HuH-7.5 (cell line): ENCODE measurements at regions not wholly inside any gene's neighbourhood (a gene's known extent, or its start where the extent isn't known, plus 50 kb on each side); places are given as distances from the start of the nearest gene placed in this dataset.

Experiments
- DNase-seq: peaks from one replicate; pipeline ENCODE4 v3.0.0; 2011; ENCODE audit warnings: low spot score

DNA sequence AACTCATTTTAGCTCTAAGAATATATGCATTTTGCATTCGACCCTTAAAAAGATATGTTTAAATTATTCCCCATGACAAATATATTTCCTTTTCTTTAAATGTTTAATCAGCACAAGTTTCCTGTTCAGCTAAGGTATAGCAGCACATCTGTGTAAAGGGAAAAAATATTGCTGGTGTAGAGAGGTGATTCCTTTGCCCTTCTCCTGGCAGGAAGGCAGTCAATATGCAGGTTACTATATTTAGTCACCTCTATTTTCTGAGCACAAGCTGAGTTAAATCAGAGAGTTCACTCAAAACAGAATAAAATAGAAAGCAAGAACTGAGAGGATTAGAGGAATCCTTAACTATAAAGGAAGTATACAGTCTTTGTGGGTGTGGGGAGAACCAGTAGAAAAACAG lies 274.4 kb upstream of the PCSK5 start:
- DNase-seq: no peak

DNA sequence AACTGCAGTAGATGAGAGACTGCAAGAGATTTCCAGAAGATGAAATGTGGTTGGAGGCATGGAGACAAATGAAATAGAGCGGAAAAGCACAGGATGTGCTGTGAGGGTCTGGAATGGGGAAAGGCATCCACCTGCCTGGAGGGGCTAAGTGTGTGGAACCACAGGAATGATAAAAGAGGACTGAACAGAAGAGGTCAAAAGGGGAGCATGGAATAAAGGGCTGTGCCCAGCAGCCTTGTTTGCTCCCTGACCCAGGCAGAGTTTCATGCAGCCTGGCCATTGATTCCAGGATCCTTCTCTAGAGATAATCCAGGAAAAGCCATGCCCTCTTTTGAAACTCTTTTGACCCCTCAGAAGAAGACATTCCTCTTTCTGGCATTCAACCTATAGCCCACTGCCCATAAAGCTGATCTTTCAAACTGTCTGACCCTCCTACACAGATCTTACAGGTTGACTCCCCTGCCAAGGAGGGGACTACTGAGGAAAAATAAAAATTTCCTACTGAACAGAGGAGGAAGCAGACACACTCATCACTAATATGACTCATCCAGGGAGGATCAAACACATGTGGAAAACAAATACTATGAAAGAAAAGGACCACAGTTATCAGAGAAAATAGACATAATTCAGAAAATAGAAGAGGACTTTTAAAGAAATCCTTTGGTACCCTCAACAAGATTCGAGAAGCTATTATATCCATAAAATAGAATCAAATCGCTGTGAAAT lies 273.5 kb upstream of the PCSK5 start:
- DNase-seq: no peak

DNA sequence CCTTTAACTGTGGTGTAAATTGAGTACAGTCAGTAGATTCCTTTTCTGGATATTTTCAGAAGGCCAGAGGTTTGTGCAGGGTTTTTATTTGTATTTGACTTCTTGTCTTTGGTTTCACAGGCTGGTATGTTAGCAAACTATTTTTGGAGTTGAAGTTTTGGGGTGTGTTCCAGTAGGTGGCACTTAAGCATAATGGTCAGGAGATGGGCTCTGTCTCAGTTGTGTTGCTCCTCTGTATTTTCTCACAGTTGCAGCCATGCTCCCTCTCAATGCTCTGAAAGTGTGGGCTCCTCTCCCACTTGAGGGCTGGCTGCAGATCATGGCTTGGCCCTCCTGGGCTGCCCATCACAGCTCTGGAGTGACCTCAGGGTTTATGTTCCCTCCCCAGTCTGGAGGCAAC lies 267.0 kb upstream of the PCSK5 start:
- no peak for DNase-seq

DNA sequence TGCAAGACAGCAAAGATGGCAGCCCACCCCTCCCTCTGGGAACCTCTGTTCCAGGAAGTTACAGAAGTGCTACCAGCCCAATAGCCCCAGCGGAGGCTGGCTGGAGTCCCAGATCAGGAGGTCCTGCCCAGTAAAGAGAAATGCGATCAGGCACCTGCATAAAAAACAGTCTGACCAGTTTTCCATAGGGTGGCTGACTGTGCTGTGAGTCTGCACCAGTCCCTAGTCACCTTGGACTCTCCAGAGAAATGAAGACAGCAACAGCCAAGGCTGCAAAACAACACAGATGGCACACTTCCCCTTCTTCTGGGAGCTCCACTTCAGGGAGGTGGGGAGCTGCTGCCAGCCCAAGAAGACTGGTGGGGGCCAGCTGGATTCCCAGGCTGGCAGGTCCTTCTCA lies 265.5 kb upstream of the PCSK5 start:
- DNase-seq: no peak

DNA sequence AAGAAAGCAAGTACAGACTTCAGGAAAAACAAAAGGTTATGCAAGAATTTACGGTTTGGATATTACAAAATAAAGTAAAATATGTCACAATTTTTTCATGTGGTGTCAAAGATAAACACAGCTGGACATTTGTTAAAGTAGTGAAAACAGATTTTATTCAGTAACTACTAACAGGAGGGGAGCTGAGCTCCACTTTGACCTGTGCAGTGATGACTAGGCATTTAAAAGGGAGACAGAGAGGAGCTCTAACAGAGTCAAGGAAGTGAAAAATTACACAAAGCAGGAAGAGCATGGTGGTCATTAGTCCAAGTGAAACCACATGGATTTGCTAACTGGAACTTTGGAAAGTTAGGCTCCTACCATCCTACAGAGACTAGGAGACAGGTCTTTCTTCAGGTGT lies 263.6 kb upstream of the PCSK5 start:
- no peak for DNase-seq

DNA sequence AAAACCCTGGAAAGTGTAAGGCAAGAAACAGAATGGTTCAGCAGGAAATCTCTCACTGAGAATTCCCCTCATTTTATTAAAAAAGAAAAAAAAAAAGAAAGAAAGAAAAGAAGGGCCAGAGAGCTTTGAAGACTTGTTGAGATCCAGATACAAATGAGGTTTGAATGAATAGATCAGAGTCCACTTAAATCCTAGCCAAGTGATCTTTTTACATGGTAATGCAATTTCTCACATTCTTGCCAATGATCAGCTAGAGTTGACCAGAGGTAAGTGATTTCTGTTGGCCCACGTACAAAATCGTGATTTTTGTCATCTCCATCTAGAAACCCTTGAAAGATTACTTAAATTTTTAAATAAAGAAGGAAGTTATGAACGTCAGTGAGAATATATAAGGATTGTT lies 261.5 kb upstream of the PCSK5 start:
- no peak for DNase-seq

DNA sequence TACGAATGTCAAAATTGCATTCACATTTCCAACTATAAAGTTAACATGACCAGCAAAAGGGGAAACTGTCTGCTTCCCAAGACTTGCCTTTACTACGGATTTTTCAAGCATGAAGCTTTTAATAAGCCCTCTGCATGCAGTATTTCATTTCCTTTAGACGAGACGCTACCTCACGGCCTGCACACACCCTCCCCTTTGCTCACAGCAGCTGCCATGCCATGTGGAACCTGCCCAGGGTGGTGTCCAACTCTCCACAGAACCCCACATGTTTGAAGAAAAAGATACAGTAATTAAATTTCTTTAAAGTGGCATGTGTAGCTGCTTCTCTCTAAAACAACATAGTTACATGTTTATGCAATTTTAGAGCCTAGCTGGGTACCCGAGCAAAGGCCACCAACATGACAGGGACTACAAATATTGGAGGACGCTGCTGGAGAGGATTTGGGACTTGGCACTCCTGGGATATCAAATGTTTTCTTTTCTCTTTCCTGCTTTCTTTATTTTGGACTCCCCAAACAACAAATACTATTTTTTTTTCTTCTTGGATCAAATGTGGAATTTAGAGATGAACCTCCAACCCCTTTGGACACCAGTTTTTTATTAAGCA lies 256.9 kb upstream of the PCSK5 start:
- DNase-seq: no peak

DNA sequence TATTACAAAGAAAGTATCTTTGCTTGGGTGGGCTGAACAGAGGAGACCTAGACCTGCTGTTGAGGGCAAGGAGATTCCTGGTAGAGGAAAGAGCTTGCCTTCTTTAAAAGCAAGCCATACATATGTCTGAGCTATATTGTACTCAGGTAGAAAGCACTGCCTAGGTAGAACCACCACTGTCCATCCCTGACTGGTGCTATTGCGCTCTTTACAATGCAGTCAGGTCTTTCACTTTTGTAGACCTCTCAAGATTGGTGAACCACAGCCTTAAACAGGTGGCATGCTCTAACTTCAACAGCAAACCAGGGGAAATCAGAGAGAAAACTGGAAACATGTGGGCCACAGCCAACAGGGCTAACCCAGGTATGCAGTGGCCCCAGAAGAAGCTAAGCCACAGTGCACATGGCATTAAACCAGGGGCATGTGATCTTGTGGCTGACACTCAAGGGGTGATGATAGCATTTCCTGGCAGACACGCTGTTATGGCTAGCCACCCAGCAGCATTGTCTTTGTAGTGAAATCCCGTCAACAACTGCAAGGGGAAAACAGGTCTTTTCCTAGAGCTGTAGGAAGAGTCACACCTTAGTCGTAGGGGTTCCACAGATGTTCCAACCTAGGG lies 253.9 kb upstream of the PCSK5 start:
- DNase-seq: no peak

DNA sequence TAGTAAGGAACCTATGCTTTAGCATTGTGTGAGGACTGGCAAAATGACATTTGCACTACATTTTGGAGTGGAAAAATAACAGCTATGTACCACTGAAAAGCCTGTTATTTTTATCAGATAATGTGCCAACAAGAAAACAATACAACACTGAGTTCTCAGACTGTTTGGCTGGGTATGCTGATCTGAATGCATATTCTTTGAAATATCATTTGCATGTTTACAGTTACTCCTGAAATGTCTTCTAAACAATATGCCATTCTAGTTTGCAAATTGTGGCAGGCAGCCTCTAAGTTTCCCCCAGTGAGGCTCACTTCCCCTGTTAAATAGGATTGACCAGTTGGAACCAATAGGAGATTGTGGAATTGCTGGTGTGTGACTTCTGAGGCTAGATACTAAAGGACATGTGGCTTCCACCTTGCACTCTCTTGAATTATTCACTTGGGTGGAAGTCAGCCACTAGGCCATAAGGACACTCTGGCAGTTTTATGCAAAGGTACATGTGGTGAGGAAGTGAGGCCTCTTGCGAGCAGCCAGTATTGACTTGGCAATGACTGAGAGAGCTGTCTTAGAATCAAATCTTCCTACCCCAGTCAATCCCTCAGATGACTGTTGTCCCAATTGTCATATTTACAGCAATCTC lies 250.4 kb upstream of the PCSK5 start:
- DNase-seq: no peak

DNA sequence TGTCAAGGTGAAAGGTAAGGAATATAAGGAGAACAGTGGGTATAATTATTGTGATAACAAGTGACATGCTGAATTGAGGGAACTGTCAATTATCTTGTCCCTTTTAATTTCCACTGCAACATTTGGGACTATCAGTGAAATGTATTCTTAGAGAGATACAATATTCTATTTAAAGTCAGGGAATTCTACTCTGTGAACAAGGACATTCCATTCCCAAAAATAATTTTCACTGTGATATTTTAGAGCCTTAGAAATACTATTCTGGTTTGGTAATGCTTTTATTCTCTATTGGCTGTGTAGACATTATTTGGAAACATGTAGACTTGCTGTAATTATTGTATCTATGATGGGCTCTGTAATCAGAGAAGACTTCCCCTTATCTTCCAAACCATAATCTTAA lies 248.0 kb upstream of the PCSK5 start:
- DNase-seq: no peak

DNA sequence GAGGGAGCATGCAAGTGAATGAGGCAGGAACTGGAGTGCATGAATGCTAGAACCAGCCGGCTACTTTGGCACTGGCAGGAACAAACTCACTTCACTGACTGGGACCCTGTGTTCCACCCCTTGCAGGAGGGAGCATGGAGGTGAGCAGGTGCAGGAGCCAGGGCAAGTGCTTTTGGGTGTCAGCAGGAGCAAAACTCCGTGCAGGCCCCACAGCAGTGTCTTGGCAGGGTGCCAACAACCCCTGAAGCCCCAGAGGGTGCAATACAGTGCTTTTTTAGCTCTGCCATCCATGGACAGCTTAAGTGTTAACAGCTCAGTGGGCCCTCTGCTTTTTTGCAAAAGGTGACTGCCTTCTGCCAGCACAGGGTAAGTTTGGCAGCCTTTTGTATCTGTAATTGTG lies 245.8 kb upstream of the PCSK5 start:
- DNase-seq: no peak

DNA sequence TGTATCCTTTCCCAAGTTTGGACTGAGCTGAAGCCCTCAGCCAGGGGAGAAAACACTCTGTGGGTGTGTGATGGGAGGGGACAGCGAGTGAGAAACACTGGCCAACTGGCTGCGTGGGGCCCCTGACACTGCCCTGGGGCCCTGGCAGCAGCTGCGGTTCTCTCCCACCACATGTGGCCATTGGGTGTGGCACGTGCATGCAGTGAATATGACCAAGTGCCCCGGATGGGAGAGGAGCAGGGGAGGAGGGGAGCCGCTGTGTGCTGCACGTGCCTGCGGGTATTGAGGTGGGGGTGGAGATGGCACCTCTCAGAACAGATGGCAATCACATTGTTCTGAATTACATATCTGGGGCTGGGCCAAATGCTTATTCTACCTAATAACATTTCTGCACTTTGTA lies 242.4 kb upstream of the PCSK5 start:
- DNase-seq: no peak

DNA sequence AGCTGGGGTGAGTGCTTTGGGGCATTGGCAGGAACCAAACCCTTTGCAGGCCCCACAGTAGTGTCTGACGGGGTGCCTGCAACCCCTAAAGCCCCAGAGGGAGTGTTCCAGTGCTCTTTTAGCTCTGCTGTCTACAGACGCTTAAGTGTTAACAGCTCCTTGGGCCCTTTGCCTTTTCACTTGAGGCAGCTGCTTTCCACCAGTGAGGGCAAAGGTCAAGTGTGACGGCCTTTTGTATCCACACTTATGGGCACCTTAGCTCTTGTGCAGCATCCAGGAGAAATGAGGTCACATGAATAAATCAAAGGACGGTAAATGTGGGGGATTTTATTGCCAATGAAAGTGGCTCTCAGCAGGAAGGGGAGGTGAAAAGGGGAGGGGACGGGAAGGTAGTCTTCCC lies 241.4 kb upstream of the PCSK5 start:
- no peak for DNase-seq

DNA sequence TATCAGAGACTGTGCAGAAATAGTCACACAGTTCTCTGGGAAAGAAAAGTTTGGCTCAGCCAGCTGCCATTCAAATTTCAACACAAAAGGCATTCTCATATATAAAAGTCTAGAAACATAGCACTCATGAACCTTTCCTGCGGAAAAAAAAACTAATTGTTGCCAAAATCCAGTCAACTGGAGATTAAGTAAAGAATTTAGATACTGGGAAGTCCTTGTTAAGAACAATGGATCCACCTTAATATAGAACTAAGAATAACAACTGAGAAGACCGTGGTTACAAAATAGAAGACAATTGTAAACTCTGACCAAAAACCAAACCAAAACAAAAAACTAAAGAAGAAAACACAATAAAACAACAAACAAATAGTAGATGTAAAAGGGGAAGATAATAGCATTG lies 238.8 kb upstream of the PCSK5 start:
- no peak for DNase-seq

DNA sequence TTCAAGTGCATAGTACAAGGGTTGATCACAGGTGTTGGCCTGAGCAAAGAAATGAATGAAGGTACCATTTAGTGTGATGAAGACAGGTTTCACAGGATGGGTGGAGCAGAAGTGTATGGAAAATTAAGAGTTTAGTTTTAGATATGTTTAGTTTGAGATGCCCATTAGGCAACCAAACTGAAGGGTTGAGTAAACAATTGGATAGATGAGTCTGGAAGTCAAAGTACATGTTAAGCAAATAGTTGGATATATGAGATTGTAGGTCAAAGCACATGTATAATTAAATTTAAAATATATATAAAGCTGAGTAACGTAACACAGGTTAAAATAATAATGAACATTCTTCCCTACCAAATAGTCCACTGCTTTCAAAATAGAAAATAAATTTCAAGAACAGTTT lies 237.1 kb upstream of the PCSK5 start:
- DNase-seq: no peak

DNA sequence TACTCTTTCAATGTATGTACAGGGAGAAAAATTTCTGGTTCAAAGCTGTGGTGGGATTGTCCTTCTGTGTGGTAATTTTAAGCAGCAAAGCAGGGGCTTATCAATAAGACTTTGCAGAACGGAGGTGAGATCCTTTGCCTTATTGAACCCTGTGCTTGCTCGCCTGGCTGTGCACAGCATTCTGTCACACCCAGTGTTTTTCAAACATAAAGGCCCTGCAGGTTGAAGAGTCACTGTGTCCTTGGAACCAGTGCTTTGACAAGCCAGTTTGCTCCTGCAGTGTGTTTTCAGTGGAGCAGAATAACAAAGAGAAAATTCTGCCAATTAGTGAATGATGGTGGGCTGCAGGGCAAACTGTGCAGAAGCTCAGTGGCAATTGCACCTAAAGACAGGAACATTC lies 236.7 kb upstream of the PCSK5 start:
- DNase-seq: no peak

DNA sequence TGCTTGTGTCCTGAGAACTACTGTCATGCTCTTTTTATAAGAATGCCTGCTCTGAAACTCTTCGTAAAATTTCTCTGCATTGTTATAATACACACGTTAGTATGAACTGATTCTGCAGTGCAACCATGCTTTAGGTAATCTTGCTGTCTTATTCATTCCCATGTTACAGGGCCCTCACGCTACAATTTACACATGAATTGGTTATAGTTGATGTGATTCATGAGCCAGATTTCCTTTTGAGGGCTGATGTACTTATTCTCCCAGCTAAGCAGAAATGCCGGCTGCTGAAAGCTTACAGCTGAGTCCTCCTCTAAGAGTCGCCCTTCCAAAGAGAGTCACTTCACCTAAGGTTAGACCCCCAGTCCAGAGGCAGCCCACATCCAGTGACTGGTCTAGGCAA lies 233.5 kb upstream of the PCSK5 start:
- DNase-seq: no peak

DNA sequence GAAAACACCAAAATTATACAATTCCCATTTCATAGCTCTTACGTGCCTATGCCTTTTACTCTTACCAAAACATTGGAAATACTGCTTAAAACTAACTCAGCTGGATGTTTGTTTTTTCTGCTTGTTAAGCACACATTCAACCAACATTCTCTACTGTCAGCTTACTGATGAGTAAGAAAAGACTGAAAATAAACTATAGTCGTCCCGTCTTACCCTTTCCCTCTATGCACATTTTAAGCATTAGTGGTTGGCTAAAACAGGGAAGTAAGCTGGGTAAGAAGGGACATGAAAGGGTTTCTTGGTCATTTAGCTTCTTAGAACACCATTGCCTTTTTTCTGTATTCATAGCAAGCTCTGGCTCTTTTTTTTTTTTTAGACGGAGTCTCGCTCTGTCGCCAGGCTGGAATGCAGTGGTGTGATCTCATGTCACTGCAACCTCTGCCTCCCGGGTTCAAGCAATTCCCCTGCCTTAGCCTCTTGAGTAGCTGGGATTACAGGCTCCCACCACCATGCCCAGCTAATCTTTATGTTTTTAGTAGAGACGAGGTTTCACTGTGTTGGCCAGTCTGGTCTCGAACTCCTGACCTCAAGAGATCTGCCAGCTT lies 232.1 kb upstream of the PCSK5 start:
- no peak for DNase-seq

DNA sequence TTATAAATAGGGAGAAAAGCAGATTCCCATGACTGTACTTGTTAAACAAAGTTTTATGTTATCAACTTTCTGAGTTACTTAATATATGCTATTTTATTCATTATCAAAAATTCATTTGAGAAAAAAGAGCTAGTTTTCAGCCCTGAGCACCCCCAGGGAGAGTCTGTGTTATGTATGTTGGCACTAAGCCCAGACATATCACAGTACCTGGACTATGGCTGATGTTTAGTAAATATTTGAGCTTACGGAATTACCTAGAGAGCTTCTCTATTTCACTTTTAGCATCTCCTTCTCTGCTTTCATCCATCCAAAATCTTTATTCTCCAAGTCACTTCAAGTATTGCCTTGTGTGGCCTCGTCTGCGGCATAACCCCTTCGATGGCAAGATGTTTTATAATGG lies 225.9 kb upstream of the PCSK5 start:
- no peak for DNase-seq

DNA sequence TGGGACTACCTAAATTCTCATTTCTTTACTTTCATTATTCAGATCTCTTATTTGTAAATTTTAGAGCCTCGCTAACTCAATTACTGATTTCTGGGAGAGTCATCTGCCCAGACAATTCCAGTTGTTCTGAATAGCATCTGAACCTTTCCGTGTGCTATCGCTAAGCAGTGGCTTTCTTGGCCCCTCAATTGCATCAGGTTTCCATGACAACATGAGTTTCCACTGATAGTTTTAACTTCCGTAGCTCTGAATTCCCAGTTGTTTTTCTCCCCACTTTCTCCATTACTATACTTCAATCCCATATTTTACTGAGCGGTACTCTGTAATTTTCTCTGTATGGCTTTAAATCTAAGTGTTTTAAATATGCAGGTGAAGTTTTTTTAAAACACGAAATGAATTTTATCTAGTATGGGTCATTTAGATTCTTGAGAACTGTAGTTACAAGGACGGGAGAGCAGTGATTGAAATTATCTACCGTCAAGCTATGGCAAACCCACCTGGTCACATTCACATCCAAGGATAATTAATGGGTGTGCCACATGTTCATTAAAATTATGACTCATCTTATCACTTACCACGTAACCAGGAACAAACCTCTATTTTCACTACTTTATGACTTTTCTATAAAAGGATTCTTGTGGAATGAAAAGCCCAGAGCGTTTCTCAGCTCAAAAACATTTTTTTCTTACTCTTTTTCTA lies 223.5 kb upstream of the PCSK5 start:
- no peak for DNase-seq

DNA sequence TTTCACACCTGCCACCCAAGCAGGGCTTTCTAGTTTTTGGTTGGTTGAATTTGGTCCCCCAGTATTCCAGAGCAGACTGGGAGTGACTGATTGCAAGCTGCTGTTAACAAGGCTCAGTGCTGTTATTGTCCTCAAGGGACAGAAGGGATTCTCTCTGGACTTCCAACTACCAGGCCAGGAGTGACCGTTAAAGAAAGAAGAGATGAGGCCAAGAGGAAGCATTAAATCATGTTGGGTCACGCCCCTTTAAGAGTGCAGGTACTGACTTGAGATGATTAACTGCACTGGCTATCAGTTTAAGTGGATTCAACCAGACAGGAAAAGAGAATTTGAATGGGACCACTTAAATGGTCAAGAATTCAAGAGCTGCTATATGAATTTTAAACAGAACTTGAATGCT lies 220.8 kb upstream of the PCSK5 start:
- DNase-seq: no peak

DNA sequence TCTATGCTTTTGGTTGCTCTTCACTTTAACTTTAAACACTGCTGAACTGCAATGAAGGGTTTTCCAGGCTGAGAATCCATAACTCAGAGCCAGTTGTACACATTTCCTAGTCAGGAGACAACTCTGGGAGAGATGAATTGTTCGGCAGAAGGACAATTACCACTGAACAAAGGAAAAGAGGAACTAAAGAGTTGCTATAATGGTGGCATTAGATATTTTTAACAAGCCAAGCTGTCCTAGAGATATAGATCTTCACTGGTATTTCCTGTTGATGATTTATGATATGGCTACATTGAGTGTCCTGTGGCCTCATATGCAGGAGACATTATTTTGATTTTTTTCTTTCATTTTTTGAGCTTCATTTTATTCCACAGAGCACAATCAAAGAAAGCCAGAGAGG lies 219.1 kb upstream of the PCSK5 start:
- DNase-seq: no peak
